Loucy (cell line): ENCODE measurements at regions not wholly inside any gene's neighbourhood (a gene's known extent, or its start where the extent isn't known, plus 50 kb on each side); places are given as distances from the start of the nearest gene placed in this dataset.

Experiments used
- EZH2phosphoT487 ChIP-seq: fragments of 200-600 bp; IDR thresholded peaks from 2 replicates; pipeline ENCODE4 v1.6.1; 2018; ENCODE audit warnings: antibody characterized with exemption, mild to moderate bottlenecking, moderate library complexity, borderline replicate concordance
- TF ChIP-seq, protein P1 (sequence below): fragments of 200-600 bp; sonication (generic); conservative IDR thresholded peaks from 2 replicates; pipeline ENCODE4 v1.5.1; 2014; ENCODE audit warnings: mild to moderate bottlenecking, antibody characterized with exemption, low read length

DNA sequence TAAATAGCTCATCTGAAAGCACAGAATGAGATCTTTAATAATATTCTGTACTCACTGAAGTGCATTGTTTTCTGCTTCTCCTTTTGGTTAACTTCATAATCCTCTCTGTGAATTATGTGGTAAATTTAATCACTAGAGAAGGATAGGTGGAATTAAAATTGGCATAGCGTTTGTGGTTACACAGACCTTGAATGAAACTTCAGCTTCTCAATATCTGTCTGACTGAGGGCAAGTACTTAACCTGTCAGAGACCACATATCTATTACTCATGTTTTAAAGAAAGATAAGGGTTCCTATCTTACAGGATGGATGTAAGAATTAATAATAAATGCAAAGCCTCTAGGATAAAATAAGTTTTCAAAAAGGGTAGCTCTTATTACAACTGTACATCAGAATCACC is 861.8 kb downstream of the TRIB2 start:
- TF ChIP-seq, protein P1, sequence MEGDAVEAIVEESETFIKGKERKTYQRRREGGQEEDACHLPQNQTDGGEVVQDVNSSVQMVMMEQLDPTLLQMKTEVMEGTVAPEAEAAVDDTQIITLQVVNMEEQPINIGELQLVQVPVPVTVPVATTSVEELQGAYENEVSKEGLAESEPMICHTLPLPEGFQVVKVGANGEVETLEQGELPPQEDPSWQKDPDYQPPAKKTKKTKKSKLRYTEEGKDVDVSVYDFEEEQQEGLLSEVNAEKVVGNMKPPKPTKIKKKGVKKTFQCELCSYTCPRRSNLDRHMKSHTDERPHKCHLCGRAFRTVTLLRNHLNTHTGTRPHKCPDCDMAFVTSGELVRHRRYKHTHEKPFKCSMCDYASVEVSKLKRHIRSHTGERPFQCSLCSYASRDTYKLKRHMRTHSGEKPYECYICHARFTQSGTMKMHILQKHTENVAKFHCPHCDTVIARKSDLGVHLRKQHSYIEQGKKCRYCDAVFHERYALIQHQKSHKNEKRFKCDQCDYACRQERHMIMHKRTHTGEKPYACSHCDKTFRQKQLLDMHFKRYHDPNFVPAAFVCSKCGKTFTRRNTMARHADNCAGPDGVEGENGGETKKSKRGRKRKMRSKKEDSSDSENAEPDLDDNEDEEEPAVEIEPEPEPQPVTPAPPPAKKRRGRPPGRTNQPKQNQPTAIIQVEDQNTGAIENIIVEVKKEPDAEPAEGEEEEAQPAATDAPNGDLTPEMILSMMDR, result no peak
- no peak for TF ChIP-seq EZH2phosphoT487
